BE2C (cell line): ENCODE measurements at regions not wholly inside any gene's neighbourhood (a gene's known extent, or its start where the extent isn't known, plus 50 kb on each side); places are given as distances from the start of the nearest gene placed in this dataset.

Experiments used
- DNase-seq: peaks from one replicate; pipeline ENCODE4 v3.0.0-alpha.2; 2020
- H3K27me3 ChIP-seq: fragments of 250-450 bp; sonication (Bioruptor Pico); 2 replicates; pipeline ENCODE4 v1.5.1; 2020; ENCODE audit warnings: mild to moderate bottlenecking
- H3K36me3 ChIP-seq: fragments of 250-450 bp; sonication (Bioruptor Pico); 2 replicates; pipeline ENCODE4 v1.5.1; 2020; ENCODE audit warnings: mild to moderate bottlenecking
- H3K4me1 ChIP-seq: fragments of 250-450 bp; sonication (Bioruptor Pico); 2 replicates; pipeline ENCODE4 v1.5.1; 2020
- H3K4me3 ChIP-seq: 2 replicates; pipeline ENCODE4 v1.5.1; 2011; ENCODE audit warnings: low read depth, low read length
- H3K9me3 ChIP-seq: fragments of 250-450 bp; sonication (Bioruptor Pico); 2 replicates; pipeline ENCODE4 v1.5.1; 2020
- CTCF ChIP-seq: IDR thresholded peaks from 2 replicates; pipeline ENCODE4 v1.5.1; 2012; ENCODE audit warnings: mild to moderate bottlenecking, low read depth, low read length

- DNase-seq, result no peak
- H3K4me3 ChIP-seq, result no peak overlapping the region
- no peaks in the 10 kb centered on the region for H3K9me3 ChIP-seq
- H3K36me3 ChIP-seq, result no peaks in the 10 kb centered on the region
- H3K27me3 ChIP-seq, result no peaks in the 10 kb centered on the region
- no peaks in the 10 kb centered on the region for H3K4me1 ChIP-seq
- no peak for TF ChIP-seq CTCF
Observed at GRCh38 chr12:20280515-20280914, 87.8 kb upstream of the PDE3A start.

- Histone ChIP-seq H3K36me3 (no peaks in the 10 kb centered on the region), H3K4me1 (no peaks in the 10 kb centered on the region), H3K27me3 (no peaks in the 10 kb centered on the region), H3K9me3 (peaks cover 3% of the 10 kb centered on the region; the same call in 1 of the 2 replicates), H3K4me3 (no peak overlapping the region)
- DNase-seq, result no peak
- TF ChIP-seq CTCF, result no peak
Observed at GRCh38 chr12:20282401-20282800, 85.9 kb upstream of the PDE3A start.

GRCh38 chr12:20283482-20283881 lies 84.9 kb upstream of the PDE3A start:
- Histone ChIP-seq H3K27me3 (no peaks in the 10 kb centered on the region), H3K4me1 (no peaks in the 10 kb centered on the region), H3K9me3 (peaks cover 3% of the 10 kb centered on the region; the same call in 1 of the 2 replicates), H3K36me3 (no peaks in the 10 kb centered on the region), H3K4me3 (no peak overlapping the region)
- DNase-seq, result no peak
- no peak for TF ChIP-seq CTCF

GRCh38 chr12:20289520-20289919 lies 78.8 kb upstream of the PDE3A start:
- no peaks in the 10 kb centered on the region for H3K4me1 ChIP-seq
- no peak overlapping the region for H3K4me3 ChIP-seq
- no peak for TF ChIP-seq CTCF
- no peak for DNase-seq
- H3K36me3 ChIP-seq, result no peaks in the 10 kb centered on the region
- peaks cover 3% of the 10 kb centered on the region; the same call in 1 of the 2 replicates for H3K9me3 ChIP-seq
- no peaks in the 10 kb centered on the region for H3K27me3 ChIP-seq

DNA sequence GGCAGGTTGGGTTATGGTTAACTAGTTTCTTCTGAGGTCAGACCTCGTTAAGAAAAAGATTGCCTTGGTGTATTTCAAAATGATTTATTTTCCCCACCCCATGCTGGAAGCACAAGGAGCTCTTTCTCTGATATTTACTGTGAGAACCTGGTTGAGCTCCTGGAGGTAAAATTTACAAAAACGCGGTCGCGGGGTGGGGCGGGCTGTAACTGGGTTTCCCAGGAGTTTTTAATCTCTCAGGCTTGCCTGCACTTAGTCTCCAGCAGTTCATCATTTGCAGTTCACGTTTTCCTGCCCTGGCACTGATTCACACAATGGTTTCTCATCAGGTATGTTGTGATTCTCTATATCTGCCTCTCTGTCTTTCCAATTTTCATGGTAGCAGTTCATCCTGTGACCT lies 67.9 kb upstream of the PDE3A start:
- no peak for DNase-seq
- Histone ChIP-seq H3K9me3 (no peaks in the 10 kb centered on the region), H3K27me3 (no peaks in the 10 kb centered on the region), H3K4me1 (no peaks in the 10 kb centered on the region), H3K36me3 (no peaks in the 10 kb centered on the region), H3K4me3 (no peak overlapping the region)
- no peak for TF ChIP-seq CTCF

GRCh38 chr12:20305470-20305869 lies 62.9 kb upstream of the PDE3A start:
- Histone ChIP-seq H3K27me3 (no peaks in the 10 kb centered on the region), H3K4me3 (no peak overlapping the region), H3K4me1 (no peaks in the 10 kb centered on the region), H3K9me3 (no peaks in the 10 kb centered on the region; the same call in 1 of the 2 replicates), H3K36me3 (no peaks in the 10 kb centered on the region)
- no peak for DNase-seq
- TF ChIP-seq CTCF, result no peak
